ENCODE measurements at regions not wholly inside any gene's neighbourhood (a gene's known extent, or its start where the extent isn't known, plus 50 kb on each side); places are given as distances from the start of the nearest gene placed in this dataset.

GRCh38 chr4:111954550-111954949, 190.7 kb upstream of the FAM241A start:
- Histone ChIP-seq H3K9me3 (ENCODE audit: insufficient read depth, low read length, severe bottlenecking) (no peaks in the 10 kb centered on the region), H2AFZ (ENCODE audit: low read depth, low read length) (no peak overlapping the region), H3K4me3 (ENCODE audit: low read depth in 1 of 2, low read length in 2 of 2) (no peak overlapping the region), H3K27me3 (ENCODE audit: insufficient read depth, low read length, poor library complexity) (no peaks in the 10 kb centered on the region), H3K36me3 (ENCODE audit: insufficient read depth, low read length) (no peaks in the 10 kb centered on the region), H3K27ac (ENCODE audit: low read length) (no peak overlapping the region), H3K4me1 (ENCODE audit: insufficient read depth, low read length) (no peaks in the 10 kb centered on the region), H3K4me2 (ENCODE audit: insufficient read depth, low read length) (no peak overlapping the region), H3K79me2 (ENCODE audit: insufficient read depth, low read length) (no peaks in the 10 kb centered on the region), H4K20me1 (ENCODE audit: insufficient read depth, low read length) (no peaks in the 10 kb centered on the region), H3K9ac (ENCODE audit: low read depth, low read length) (no peak overlapping the region)
- TF ChIP-seq EZH2 (IDR thresholded peaks at IDR 0.05; ENCODE audit: borderline replicate concordance, low read depth, low read length, severe bottlenecking) = no peak
- TF ChIP-seq, protein P1, sequence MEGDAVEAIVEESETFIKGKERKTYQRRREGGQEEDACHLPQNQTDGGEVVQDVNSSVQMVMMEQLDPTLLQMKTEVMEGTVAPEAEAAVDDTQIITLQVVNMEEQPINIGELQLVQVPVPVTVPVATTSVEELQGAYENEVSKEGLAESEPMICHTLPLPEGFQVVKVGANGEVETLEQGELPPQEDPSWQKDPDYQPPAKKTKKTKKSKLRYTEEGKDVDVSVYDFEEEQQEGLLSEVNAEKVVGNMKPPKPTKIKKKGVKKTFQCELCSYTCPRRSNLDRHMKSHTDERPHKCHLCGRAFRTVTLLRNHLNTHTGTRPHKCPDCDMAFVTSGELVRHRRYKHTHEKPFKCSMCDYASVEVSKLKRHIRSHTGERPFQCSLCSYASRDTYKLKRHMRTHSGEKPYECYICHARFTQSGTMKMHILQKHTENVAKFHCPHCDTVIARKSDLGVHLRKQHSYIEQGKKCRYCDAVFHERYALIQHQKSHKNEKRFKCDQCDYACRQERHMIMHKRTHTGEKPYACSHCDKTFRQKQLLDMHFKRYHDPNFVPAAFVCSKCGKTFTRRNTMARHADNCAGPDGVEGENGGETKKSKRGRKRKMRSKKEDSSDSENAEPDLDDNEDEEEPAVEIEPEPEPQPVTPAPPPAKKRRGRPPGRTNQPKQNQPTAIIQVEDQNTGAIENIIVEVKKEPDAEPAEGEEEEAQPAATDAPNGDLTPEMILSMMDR (IDR thresholded peaks at IDR 0.05; ENCODE audit: borderline replicate concordance, extremely low read depth, low read length, poor library complexity, severe bottlenecking) = no peak
- no peak for ATAC-seq (ENCODE audit: insufficient read depth, low read depth)
- no peak for DNase-seq

DNA sequence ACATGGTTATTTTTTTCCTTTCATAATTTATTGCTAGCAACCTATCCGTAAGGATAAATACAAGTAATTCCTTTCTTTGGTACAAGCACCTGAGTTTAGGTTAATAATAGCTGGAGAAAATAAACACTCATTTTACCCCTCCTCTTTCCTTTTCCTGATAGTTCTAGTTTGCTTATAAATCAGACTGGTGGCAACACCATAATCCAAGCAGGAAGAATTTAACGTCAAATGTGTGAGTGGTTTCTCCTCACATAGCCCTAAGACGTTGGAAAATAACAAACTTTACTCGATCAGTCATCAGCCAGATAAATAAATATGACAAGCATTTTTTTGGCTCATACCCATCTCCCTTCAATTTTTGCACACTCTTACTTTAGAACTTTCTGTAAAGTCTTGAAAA, 190.3 kb upstream of the FAM241A start:
- H3K79me2 ChIP-seq (ENCODE audit: insufficient read depth, low read length) = no peaks in the 10 kb centered on the region
- H2AFZ ChIP-seq (ENCODE audit: low read depth, low read length) = no peak overlapping the region
- no peaks in the 10 kb centered on the region for H3K27me3 ChIP-seq (ENCODE audit: insufficient read depth, low read length, poor library complexity)
- no peaks in the 10 kb centered on the region for H3K4me1 ChIP-seq (ENCODE audit: insufficient read depth, low read length)
- H4K20me1 ChIP-seq (ENCODE audit: insufficient read depth, low read length) = no peaks in the 10 kb centered on the region
- no peaks in the 10 kb centered on the region for H3K9me3 ChIP-seq (ENCODE audit: insufficient read depth, low read length, severe bottlenecking)
- H3K4me3 ChIP-seq (ENCODE audit: low read depth in 1 of 2, low read length in 2 of 2) = no peak overlapping the region
- no peaks in the 10 kb centered on the region for H3K36me3 ChIP-seq (ENCODE audit: insufficient read depth, low read length)
- H3K4me2 ChIP-seq (ENCODE audit: insufficient read depth, low read length) = no peak overlapping the region
- TF ChIP-seq, protein P1 (IDR thresholded peaks at IDR 0.05; ENCODE audit: borderline replicate concordance, extremely low read depth, low read length, poor library complexity, severe bottlenecking) = no peak
- TF ChIP-seq EZH2 (IDR thresholded peaks at IDR 0.05; ENCODE audit: borderline replicate concordance, low read depth, low read length, severe bottlenecking) = no peak
- ATAC-seq (ENCODE audit: insufficient read depth, low read depth) (no peak), DNase-seq (no peak)
- H3K9ac ChIP-seq (ENCODE audit: low read depth, low read length) = no peak overlapping the region
- no peak overlapping the region for H3K27ac ChIP-seq (ENCODE audit: low read length)

GRCh38 chr4:111957116-111957515, 188.1 kb upstream of the FAM241A start:
- Histone ChIP-seq H3K4me2 (ENCODE audit: insufficient read depth, low read length) (no peak overlapping the region), H2AFZ (ENCODE audit: low read depth, low read length) (no peak overlapping the region), H3K4me1 (ENCODE audit: insufficient read depth, low read length) (no peaks in the 10 kb centered on the region), H3K9me3 (ENCODE audit: insufficient read depth, low read length, severe bottlenecking) (no peaks in the 10 kb centered on the region), H3K27ac (ENCODE audit: low read length) (no peak overlapping the region), H4K20me1 (ENCODE audit: insufficient read depth, low read length) (no peaks in the 10 kb centered on the region), H3K79me2 (ENCODE audit: insufficient read depth, low read length) (no peaks in the 10 kb centered on the region), H3K27me3 (ENCODE audit: insufficient read depth, low read length, poor library complexity) (no peaks in the 10 kb centered on the region), H3K9ac (ENCODE audit: low read depth, low read length) (no peak overlapping the region), H3K36me3 (ENCODE audit: insufficient read depth, low read length) (no peaks in the 10 kb centered on the region), H3K4me3 (ENCODE audit: low read depth in 1 of 2, low read length in 2 of 2) (no peak overlapping the region)
- ATAC-seq (ENCODE audit: insufficient read depth, low read depth) = no peak
- TF ChIP-seq EZH2 (IDR thresholded peaks at IDR 0.05; ENCODE audit: borderline replicate concordance, low read depth, low read length, severe bottlenecking) = no peak
- TF ChIP-seq, protein P1 (IDR thresholded peaks at IDR 0.05; ENCODE audit: borderline replicate concordance, extremely low read depth, low read length, poor library complexity, severe bottlenecking) = no peak
- DNase-seq = no peak

DNA sequence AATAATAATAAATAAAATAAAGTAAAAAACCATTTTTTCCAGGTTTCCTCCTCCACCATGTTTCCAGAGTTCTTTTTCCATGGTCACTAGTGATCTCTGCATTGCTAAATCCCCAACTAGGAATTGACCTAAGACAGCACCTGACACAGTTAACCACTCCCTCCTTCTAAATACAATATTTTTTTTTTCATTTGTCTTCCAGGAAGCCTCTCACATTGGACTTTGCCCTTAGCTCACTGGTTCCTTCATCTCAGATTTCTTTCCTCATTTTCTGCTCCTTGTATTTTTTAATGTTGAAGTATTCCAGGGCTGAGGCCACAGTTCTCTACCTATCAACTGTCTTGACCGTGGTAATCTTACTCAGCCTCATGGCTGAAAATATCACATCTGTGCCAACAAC, 187.3 kb upstream of the FAM241A start:
- Histone ChIP-seq H3K4me2 (ENCODE audit: insufficient read depth, low read length) (no peak overlapping the region), H3K27me3 (ENCODE audit: insufficient read depth, low read length, poor library complexity) (peaks cover 3% of the 10 kb centered on the region), H3K4me1 (ENCODE audit: insufficient read depth, low read length) (no peaks in the 10 kb centered on the region), H3K36me3 (ENCODE audit: insufficient read depth, low read length) (no peaks in the 10 kb centered on the region), H3K9ac (ENCODE audit: low read depth, low read length) (no peak overlapping the region), H3K79me2 (ENCODE audit: insufficient read depth, low read length) (no peaks in the 10 kb centered on the region), H3K4me3 (ENCODE audit: low read depth in 1 of 2, low read length in 2 of 2) (no peak overlapping the region), H4K20me1 (ENCODE audit: insufficient read depth, low read length) (no peaks in the 10 kb centered on the region), H3K27ac (ENCODE audit: low read length) (no peak overlapping the region), H3K9me3 (ENCODE audit: insufficient read depth, low read length, severe bottlenecking) (no peaks in the 10 kb centered on the region), H2AFZ (ENCODE audit: low read depth, low read length) (no peak overlapping the region)
- ATAC-seq (ENCODE audit: insufficient read depth, low read depth) (no peak), DNase-seq (no peak)
- TF ChIP-seq, protein P1 (IDR thresholded peaks at IDR 0.05; ENCODE audit: borderline replicate concordance, extremely low read depth, low read length, poor library complexity, severe bottlenecking) = no peak
- no peak for TF ChIP-seq EZH2 (IDR thresholded peaks at IDR 0.05; ENCODE audit: borderline replicate concordance, low read depth, low read length, severe bottlenecking)

Measured in DND-41 (cell line).